HepG2 (cell line): ENCODE measurements at regions not wholly inside any gene's neighbourhood (a gene's known extent, or its start where the extent isn't known, plus 50 kb on each side); places are given as distances from the start of the nearest gene placed in this dataset.

Experiments
- MXD4 ChIP-seq: IDR thresholded peaks from 2 replicates; pipeline ENCODE4 v1.6.1; 2016; ENCODE audit warnings: mild to moderate bottlenecking, missing biosample characterization, missing genetic modification reagents
- RAD21 ChIP-seq: fragments of 450-650 bp; formaldehyde crosslinking; IDR thresholded peaks from 2 replicates; pipeline ENCODE4 v1.5.0; 2020; ENCODE audit warnings: mild to moderate bottlenecking
- SMARCE1 ChIP-seq: fragments of 450-650 bp; IDR thresholded peaks from 2 replicates; pipeline ENCODE4 v1.6.1; 2017; ENCODE audit warnings: borderline replicate concordance
- STAT6 ChIP-seq: sonication (generic); formaldehyde crosslinking; IDR thresholded peaks from 2 replicates; pipeline ENCODE4 v1.4.0; 2020; ENCODE audit warnings: missing genetic modification reagents, mild to moderate bottlenecking, borderline replicate concordance
- TF ChIP-seq, protein P1 (sequence below): sonication (generic); formaldehyde crosslinking; IDR thresholded peaks from 2 replicates; pipeline ENCODE4 v1.5.0; 2020; ENCODE audit warnings: mild to moderate bottlenecking, missing genetic modification reagents, moderate library complexity

GRCh38 chr2:142426064-142426463 lies 295.2 kb upstream of the LRP1B start:
- TF ChIP-seq SMARCE1 (no peak), RAD21 (no peak), MXD4 (CRISPR knock-in tag) (no peak), STAT6 (CRISPR knock-in tag) (no peak)
- TF ChIP-seq, protein P1, sequence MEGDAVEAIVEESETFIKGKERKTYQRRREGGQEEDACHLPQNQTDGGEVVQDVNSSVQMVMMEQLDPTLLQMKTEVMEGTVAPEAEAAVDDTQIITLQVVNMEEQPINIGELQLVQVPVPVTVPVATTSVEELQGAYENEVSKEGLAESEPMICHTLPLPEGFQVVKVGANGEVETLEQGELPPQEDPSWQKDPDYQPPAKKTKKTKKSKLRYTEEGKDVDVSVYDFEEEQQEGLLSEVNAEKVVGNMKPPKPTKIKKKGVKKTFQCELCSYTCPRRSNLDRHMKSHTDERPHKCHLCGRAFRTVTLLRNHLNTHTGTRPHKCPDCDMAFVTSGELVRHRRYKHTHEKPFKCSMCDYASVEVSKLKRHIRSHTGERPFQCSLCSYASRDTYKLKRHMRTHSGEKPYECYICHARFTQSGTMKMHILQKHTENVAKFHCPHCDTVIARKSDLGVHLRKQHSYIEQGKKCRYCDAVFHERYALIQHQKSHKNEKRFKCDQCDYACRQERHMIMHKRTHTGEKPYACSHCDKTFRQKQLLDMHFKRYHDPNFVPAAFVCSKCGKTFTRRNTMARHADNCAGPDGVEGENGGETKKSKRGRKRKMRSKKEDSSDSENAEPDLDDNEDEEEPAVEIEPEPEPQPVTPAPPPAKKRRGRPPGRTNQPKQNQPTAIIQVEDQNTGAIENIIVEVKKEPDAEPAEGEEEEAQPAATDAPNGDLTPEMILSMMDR (CRISPR knock-in tag): no peak
